ENCODE measurements at regions not wholly inside any gene's neighbourhood (a gene's known extent, or its start where the extent isn't known, plus 50 kb on each side); places are given as distances from the start of the nearest gene placed in this dataset.

GRCh38 chr18:39636931-39637330 lies 2071.3 kb upstream of the CELF4 start:
- no peak for TF ChIP-seq CTCF (IDR thresholded peaks at IDR 0.05)
- TF ChIP-seq POLR2A (IDR thresholded peaks at IDR 0.05) = no peak

Measured in testis (tissue), 2 donors.